ENCODE measurements at regions not wholly inside any gene's neighbourhood (a gene's known extent, or its start where the extent isn't known, plus 50 kb on each side); places are given as distances from the start of the nearest gene placed in this dataset.

DNA sequence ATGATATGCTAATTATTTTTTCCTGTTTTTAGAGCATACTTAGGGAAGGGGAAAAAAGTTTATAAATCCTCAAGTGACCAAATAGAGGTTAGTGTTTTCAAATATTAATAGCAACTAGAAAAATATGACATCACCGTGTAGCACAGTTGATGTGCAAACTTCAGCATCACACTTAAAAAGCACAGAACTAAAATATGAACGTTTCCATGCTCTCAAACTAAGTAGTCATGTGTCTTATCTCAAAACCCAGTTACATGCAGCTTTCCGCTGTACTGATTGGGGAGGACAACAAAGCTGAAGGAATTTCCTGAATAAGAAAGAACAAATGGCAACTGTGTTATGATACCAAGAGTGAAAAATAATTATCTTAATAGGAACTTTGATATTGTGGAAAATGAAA, 903.7 kb downstream of the ADGRL2 start:
- TF ChIP-seq CTCF (IDR thresholded peaks at IDR 0.05), result no peak
- no peak for TF ChIP-seq POLR2AphosphoS5 (IDR thresholded peaks at IDR 0.05)
- TF ChIP-seq EP300 (IDR thresholded peaks at IDR 0.05), result no peak
- no peak for TF ChIP-seq POLR2A (IDR thresholded peaks at IDR 0.05)

All from stomach (tissue), 4 donors.